GM12864 (cell line): ENCODE measurements at regions not wholly inside any gene's neighbourhood (a gene's known extent, or its start where the extent isn't known, plus 50 kb on each side); places are given as distances from the start of the nearest gene placed in this dataset.

Experiments used
- DNase-seq: peaks from one replicate; pipeline ENCODE4 v3.0.0-alpha.2; 2011; ENCODE audit warnings: low read depth
- H3K4me3 ChIP-seq: 2 replicates; pipeline ENCODE4 v1.5.1; 2011; ENCODE audit warnings: mild to moderate bottlenecking, low read depth, low read length, control low read depth
- TF ChIP-seq, protein P1 (sequence below): IDR thresholded peaks from 2 replicates; pipeline ENCODE4 v1.5.1; 2011; ENCODE audit warnings: low read depth, mild to moderate bottlenecking, moderate library complexity, low read length, control low read depth, inconsistent platforms; ENCODE audit errors: missing control alignments

DNA sequence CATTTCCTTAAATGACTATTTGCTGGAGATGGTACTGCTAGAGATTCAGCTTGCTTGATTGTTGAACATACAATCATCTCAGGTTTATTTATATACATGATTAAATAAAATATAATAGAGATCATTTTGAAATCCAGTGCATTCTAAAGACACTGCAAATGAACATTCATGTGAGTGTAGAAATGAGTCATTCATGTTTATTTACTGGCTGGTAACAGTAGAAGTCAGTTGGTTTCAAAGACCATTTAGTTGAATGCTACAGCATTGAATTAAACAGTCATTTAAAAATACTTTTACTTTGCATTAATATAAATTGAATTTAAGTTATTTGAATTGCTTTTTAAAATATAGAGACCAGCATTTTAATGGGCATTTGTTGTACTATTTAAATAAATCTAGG, 551.9 kb upstream of the GOLIM4 start:
- TF ChIP-seq, protein P1, sequence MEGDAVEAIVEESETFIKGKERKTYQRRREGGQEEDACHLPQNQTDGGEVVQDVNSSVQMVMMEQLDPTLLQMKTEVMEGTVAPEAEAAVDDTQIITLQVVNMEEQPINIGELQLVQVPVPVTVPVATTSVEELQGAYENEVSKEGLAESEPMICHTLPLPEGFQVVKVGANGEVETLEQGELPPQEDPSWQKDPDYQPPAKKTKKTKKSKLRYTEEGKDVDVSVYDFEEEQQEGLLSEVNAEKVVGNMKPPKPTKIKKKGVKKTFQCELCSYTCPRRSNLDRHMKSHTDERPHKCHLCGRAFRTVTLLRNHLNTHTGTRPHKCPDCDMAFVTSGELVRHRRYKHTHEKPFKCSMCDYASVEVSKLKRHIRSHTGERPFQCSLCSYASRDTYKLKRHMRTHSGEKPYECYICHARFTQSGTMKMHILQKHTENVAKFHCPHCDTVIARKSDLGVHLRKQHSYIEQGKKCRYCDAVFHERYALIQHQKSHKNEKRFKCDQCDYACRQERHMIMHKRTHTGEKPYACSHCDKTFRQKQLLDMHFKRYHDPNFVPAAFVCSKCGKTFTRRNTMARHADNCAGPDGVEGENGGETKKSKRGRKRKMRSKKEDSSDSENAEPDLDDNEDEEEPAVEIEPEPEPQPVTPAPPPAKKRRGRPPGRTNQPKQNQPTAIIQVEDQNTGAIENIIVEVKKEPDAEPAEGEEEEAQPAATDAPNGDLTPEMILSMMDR: no peak
- DNase-seq: no peak
- no peak overlapping the region for H3K4me3 ChIP-seq

DNA sequence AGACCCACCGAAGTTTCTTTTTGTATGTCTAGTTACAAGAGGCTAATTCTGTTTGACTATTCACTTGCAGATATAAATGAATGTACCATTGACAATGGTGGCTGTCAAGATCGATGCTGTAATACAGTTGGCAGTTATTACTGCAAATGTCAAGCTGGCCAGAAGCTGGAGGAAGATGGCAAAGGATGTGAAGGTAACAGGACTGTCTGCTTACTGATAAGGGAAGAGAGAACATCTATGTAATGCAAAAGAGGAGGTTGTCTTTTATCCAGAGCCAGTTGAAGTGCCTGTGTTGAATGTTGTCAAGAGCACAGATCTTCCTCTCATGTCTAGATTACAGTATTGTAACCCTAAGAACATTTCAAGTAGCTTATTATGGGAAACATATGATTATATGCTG, 549.5 kb upstream of the GOLIM4 start:
- TF ChIP-seq, protein P1: no peak
- H3K4me3 ChIP-seq: no peak overlapping the region
- DNase-seq: no peak

DNA sequence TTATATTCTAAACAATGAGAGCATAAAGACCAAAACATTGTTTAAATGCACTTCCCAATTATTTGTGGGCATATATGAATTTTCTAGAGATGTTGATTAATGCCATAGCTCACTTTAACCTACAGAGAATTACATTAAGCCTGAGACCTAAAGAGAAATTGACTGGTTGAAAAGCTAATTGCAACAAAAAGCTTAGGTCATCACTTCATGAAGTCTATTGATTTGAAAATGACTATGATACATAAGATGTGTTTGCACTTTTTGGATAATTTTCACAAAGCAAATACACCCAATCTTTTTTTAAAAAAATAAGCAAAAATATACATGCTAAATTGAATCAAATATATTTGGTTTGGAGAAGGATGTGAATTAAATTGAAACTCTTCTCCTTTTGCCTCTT, 532.8 kb upstream of the GOLIM4 start:
- H3K4me3 ChIP-seq: no peak overlapping the region
- TF ChIP-seq, protein P1: no peak
- no peak for DNase-seq

DNA sequence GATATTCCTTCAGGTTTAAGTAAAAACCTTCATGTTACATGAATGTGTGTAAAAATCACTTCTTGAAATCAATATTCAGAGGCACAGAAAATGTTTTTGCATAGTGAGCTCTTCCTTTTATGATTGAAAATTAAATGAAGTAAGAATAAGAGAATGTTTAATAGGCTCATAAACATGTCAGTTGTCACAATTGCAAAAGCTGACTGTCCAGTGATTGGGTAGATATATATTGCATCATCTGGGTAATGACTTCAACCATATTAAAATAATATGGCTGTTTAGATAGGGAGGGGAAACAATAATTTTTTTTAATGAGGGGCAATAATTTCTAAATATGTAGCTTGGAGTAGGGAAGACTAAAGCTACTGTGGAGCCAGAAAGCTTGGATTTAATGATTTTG, 529.8 kb upstream of the GOLIM4 start:
- TF ChIP-seq, protein P1: no peak
- no peak for DNase-seq
- no peak overlapping the region for H3K4me3 ChIP-seq

DNA sequence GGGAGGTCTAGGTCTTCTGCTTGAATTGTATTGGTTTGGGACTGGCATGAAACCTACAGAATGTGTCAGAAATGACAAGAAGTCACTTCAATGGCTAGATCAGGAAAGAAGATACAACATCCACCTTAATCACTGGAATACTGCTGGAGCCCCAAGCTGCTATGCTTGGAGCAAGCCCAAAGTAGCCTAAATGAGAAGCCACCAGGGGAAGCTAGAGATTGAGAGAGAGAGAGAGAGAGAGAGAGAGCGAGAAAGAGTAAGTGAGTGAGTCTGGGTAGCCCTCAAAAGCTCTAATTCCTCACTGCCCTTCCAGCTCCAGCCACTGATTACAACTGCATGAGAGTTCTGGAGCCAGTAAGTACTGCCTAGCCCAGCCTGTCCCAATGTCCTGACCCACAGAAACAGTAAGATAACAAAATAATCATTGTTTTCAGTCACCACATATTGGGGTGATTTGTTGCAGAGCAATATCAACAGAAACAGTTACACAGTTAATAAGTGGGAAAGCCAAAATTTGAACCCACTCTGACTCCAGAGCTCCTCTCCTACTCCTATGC, 529.2 kb upstream of the GOLIM4 start:
- TF ChIP-seq, protein P1: no peak
- DNase-seq: no peak
- H3K4me3 ChIP-seq: no peak overlapping the region

DNA sequence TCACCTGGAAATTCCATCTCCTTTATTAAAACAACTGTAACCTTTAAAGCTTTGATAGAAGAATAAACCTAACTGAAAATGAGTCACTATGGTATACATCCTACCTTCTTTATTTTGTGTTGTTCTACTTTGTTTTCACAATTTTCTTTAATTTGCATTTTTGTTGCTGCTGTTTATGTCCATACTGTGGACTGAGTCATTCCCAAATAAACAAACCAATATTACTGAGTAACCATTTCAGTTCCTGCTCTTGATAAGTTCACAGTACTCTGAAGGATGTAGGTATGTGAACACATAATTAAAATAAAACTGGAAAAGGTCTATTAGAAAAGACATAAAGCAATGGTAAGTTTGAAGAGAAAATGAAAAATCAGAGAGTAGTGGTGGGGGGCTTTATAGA, 528.5 kb upstream of the GOLIM4 start:
- H3K4me3 ChIP-seq: no peak overlapping the region
- TF ChIP-seq, protein P1: no peak
- DNase-seq: no peak

DNA sequence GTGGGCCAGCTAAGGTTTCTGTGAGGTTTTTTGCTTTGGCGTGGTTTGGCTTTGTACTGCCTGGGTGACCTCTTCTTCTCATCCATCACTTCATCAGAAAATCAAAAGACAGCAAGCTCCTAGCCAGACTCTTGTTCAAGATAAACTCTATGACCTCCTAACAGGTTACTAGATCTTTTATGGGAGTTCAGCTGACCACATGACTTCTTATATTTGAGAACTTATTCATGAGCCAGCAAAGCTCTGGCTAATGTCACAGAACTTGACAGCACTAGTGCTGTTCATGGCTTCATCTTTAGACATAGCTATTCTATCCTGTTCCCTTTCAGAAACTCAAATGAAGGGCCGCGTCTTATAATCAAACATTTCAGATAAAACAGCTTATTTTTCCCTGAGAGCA, 527.1 kb upstream of the GOLIM4 start:
- no peak for DNase-seq
- TF ChIP-seq, protein P1: no peak
- no peak overlapping the region for H3K4me3 ChIP-seq
